ENCODE measurements at regions not wholly inside any gene's neighbourhood (a gene's known extent, or its start where the extent isn't known, plus 50 kb on each side); places are given as distances from the start of the nearest gene placed in this dataset.

DNA sequence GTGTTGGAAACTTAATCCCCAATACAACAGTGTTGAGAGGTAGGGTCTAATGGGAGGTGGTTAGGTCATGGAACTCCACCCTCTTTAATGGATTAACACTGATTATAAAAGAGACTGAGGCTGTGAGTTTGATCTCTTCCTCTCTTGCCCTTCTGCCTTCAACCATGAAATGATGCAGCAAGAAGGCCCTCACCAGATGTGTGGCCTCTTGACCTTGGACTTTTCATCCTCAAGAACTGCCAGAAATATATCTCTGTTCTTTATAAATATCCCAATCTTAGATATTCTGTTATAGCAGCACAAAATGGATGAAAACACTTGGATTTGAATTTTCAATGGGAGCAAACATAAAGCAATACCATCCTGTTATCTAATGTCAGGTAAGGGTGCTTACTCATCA lies 67.6 kb downstream of the NMUR2 start:
- no peaks in the 10 kb centered on the region for H3K9me3 Mint-ChIP-seq
- no peaks in the 10 kb centered on the region for H3K27me3 ChIP-seq
- H3K27ac Mint-ChIP-seq, result no peak overlapping the region

DNA sequence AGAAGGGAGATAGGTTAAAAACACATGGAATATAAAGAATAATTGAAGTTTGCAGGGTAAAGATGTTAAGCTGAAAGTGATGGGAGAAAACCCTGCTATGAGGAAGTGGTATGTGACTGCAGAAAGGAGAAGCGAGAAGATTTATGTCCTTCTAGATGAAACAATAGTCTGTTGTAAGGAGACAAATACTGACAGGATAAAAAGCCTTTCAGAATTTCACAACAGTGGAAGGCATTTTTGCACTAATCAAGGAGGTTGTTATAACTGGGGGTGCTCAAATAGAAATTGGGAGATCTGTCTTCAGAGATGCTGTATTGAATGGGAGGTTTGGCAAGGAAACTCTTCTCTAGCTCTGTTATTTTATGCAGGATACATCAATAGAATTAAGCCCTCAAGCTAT lies 69.6 kb downstream of the NMUR2 start:
- Histone ChIP-seq H3K9me3 (ENCODE audit: low read depth) (no peaks in the 10 kb centered on the region), H4K20me1 (ENCODE audit: low read depth) (no peaks in the 10 kb centered on the region), H3K9ac (no peak overlapping the region), H3K4me3 (no peak overlapping the region), H3F3A (ENCODE audit: low read depth) (no peaks in the 10 kb centered on the region), H3K27me3 (no peaks in the 10 kb centered on the region), H3K27ac (no peak overlapping the region), H3K4me1 (peaks cover 12% of the 10 kb centered on the region), H2AFZ (replicated peaks) (no peak overlapping the region), H3K79me2 (ENCODE audit: low read depth) (no peaks in the 10 kb centered on the region), H3K36me3 (no peaks in the 10 kb centered on the region), H3K4me2 (no peak overlapping the region)
- H3K27me3 Mint-ChIP-seq (ENCODE audit: insufficient read depth, low read depth), result peaks cover 7% of the 10 kb centered on the region
- DNase-seq (ENCODE audit: low spot score), result no peak
- no peaks in the 10 kb centered on the region for H3K36me3 Mint-ChIP-seq
- TF ChIP-seq, protein P1, sequence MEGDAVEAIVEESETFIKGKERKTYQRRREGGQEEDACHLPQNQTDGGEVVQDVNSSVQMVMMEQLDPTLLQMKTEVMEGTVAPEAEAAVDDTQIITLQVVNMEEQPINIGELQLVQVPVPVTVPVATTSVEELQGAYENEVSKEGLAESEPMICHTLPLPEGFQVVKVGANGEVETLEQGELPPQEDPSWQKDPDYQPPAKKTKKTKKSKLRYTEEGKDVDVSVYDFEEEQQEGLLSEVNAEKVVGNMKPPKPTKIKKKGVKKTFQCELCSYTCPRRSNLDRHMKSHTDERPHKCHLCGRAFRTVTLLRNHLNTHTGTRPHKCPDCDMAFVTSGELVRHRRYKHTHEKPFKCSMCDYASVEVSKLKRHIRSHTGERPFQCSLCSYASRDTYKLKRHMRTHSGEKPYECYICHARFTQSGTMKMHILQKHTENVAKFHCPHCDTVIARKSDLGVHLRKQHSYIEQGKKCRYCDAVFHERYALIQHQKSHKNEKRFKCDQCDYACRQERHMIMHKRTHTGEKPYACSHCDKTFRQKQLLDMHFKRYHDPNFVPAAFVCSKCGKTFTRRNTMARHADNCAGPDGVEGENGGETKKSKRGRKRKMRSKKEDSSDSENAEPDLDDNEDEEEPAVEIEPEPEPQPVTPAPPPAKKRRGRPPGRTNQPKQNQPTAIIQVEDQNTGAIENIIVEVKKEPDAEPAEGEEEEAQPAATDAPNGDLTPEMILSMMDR (IDR thresholded peaks at IDR 0.05), result no peak
- TF ChIP-seq EZH2 (IDR thresholded peaks at IDR 0.05) (no peak), EZH2phosphoT487 (IDR thresholded peaks at IDR 0.05) (no peak)
- no peak overlapping the region for H3K27ac Mint-ChIP-seq
- H3K4me3 Mint-ChIP-seq, result no peak overlapping the region
- peaks cover 22% of the 10 kb centered on the region for H3K4me1 Mint-ChIP-seq
- no peaks in the 10 kb centered on the region for H3K9me3 Mint-ChIP-seq

More for the DNA sequence above, 67.6 kb downstream of the NMUR2 start:
- Histone ChIP-seq H4K20me1 (ENCODE audit: low read depth) (no peaks in the 10 kb centered on the region), H3K79me2 (ENCODE audit: low read depth) (no peaks in the 10 kb centered on the region), H3K9me3 (ENCODE audit: low read depth) (no peaks in the 10 kb centered on the region), H2AFZ (replicated peaks) (no peak overlapping the region), H3K4me1 (peaks cover 12% of the 10 kb centered on the region), H3K27ac (no peak overlapping the region), H3K36me3 (no peaks in the 10 kb centered on the region), H3F3A (ENCODE audit: low read depth) (no peaks in the 10 kb centered on the region), H3K4me2 (no peak overlapping the region), H3K9ac (no peak overlapping the region), H3K4me3 (no peak overlapping the region)
- Mint-ChIP-seq H3K4me3 (no peak overlapping the region), H3K36me3 (no peaks in the 10 kb centered on the region), H3K27me3 (ENCODE audit: insufficient read depth, low read depth) (peaks cover 7% of the 10 kb centered on the region), H3K4me1 (peaks cover 22% of the 10 kb centered on the region)
- DNase-seq (ENCODE audit: low spot score), result no peak
- TF ChIP-seq, protein P1 (IDR thresholded peaks at IDR 0.05), result no peak
- TF ChIP-seq EZH2 (IDR thresholded peaks at IDR 0.05) (no peak), EZH2phosphoT487 (IDR thresholded peaks at IDR 0.05) (no peak)

DNA sequence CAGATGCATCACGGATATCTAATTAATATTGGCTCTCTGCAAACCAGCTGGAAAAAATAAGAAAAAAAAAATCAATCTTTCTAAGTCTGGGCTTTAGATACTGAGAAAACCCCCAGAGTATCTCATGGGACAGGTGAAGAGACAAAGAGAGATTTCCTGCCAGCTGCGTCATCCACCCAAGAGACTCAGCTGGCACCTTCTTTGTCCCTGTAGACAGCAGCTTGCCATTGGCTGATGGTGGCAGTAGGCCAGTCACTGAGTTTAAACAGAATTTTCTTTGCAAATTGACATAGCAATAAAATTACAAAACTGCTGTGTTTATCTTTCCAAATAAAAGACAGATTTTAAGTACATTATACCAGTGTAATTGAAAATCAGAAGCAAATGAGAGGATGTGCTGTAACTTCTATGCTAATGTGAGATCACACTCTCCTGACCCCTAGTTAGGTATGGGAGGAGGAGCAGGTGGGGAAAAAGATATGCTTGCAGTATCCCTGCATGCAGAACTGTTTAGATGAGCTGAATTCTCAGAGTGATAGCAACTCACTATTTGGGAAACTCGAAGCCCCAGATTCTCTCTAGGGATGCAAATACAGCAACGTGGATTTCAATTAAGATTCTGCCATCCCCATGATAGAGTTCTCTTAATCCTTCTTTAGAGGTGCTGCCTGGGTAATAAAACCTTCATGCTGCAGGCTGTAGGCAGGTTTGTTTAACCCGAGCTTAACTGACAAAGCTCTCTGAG lies 72.2 kb downstream of the NMUR2 start:
- no peak overlapping the region for H3K4me2 ChIP-seq
- H3K27ac ChIP-seq, result no peak overlapping the region
- Mint-ChIP-seq H3K36me3 (no peaks in the 10 kb centered on the region), H3K4me3 (no peak overlapping the region), H3K27ac (no peak overlapping the region), H3K4me1 (peaks cover 22% of the 10 kb centered on the region), H3K9me3 (no peaks in the 10 kb centered on the region), H3K27me3 (ENCODE audit: insufficient read depth, low read depth) (peaks cover 2% of the 10 kb centered on the region)
- H3K36me3 ChIP-seq, result no peaks in the 10 kb centered on the region
- peaks cover 12% of the 10 kb centered on the region for H3K4me1 ChIP-seq
- H3K4me3 ChIP-seq, result no peak overlapping the region
- H3K9ac ChIP-seq, result no peak overlapping the region
- H3K27me3 ChIP-seq, result no peaks in the 10 kb centered on the region
- no peak for DNase-seq (ENCODE audit: low spot score)
- H3K79me2 ChIP-seq (ENCODE audit: low read depth), result no peaks in the 10 kb centered on the region
- TF ChIP-seq, protein P1 (IDR thresholded peaks at IDR 0.05), result no peak
- TF ChIP-seq EZH2phosphoT487 (IDR thresholded peaks at IDR 0.05), result no peak
- no peak for TF ChIP-seq EZH2 (IDR thresholded peaks at IDR 0.05)
- H3K9me3 ChIP-seq (ENCODE audit: low read depth), result no peaks in the 10 kb centered on the region
- H2AFZ ChIP-seq (replicated peaks), result peak overlapping the region; percentile 5
- no peaks in the 10 kb centered on the region for H4K20me1 ChIP-seq (ENCODE audit: low read depth)
- no peaks in the 10 kb centered on the region for H3F3A ChIP-seq (ENCODE audit: low read depth)
